Liver (tissue), 3 donors: ENCODE measurements at regions not wholly inside any gene's neighbourhood (a gene's known extent, or its start where the extent isn't known, plus 50 kb on each side); places are given as distances from the start of the nearest gene placed in this dataset.

Experiments used
- ATF3 ChIP-seq: IDR thresholded peaks from 2 replicates; pipeline ENCODE4 v1.6.1; 2016; ENCODE audit warnings: antibody characterized with exemption
- CTCF ChIP-seq: fragments of 150-350 bp; IDR thresholded peaks from 2 replicates; pipeline ENCODE4 v1.5.1; 2017; ENCODE audit warnings: improper control_type of control experiment, low read depth, low read length; ENCODE audit not compliant: missing input control
- FOXA1 ChIP-seq: IDR thresholded peaks from 2 replicates; pipeline ENCODE4 v1.6.1; 2016; ENCODE audit warnings: antibody characterized with exemption
- FOXA2 ChIP-seq: IDR thresholded peaks from 2 replicates; pipeline ENCODE4 v1.6.1; 2016; ENCODE audit warnings: antibody characterized with exemption
- HNF4G ChIP-seq: IDR thresholded peaks from 2 replicates; pipeline ENCODE4 v1.6.1; 2016; ENCODE audit warnings: antibody characterized with exemption
- JUND ChIP-seq, 2 donors: IDR thresholded peaks; 2 replicates each; pipeline ENCODE4 v1.6.1; 2016; ENCODE audit warnings: antibody characterized with exemption in 2 of 2
- MAX ChIP-seq: IDR thresholded peaks from 2 replicates; pipeline ENCODE4 v1.6.1; 2016; ENCODE audit warnings: antibody characterized with exemption
- REST ChIP-seq: IDR thresholded peaks from 2 replicates; pipeline ENCODE4 v1.6.1; 2016; ENCODE audit warnings: antibody characterized with exemption, mild to moderate bottlenecking
- TAF1 ChIP-seq: conservative IDR thresholded peaks from 2 replicates; pipeline ENCODE4 v1.6.1; 2016; ENCODE audit warnings: antibody characterized with exemption, mild to moderate bottlenecking
- YY1 ChIP-seq: IDR thresholded peaks from 2 replicates; pipeline ENCODE4 v1.6.1; 2016; ENCODE audit warnings: antibody characterized with exemption, mild to moderate bottlenecking
- donor health status: healthy.
- donor health status: healthy.

GRCh38 chr2:166609183-166609959 lies 115.3 kb upstream of the SCN7A start:
- no peak for TF ChIP-seq MAX
- TF ChIP-seq CTCF: no peak
- no peak for TF ChIP-seq TAF1
- TF ChIP-seq YY1: no peak
- TF ChIP-seq FOXA1: no peak
- TF ChIP-seq JUND (IDR thresholded peaks at IDR 0.05): no peak
- no peak for TF ChIP-seq HNF4G
- TF ChIP-seq REST: no peak
- TF ChIP-seq ATF3: no peak
- no peak for TF ChIP-seq FOXA2
